ENCODE measurements at regions not wholly inside any gene's neighbourhood (a gene's known extent, or its start where the extent isn't known, plus 50 kb on each side); places are given as distances from the start of the nearest gene placed in this dataset.

- no peak for DNase-seq (ENCODE audit: low spot score)
Observed at GRCh38 chr2:12795851-12796250, 79.1 kb downstream of the TRIB2 start.

DNA sequence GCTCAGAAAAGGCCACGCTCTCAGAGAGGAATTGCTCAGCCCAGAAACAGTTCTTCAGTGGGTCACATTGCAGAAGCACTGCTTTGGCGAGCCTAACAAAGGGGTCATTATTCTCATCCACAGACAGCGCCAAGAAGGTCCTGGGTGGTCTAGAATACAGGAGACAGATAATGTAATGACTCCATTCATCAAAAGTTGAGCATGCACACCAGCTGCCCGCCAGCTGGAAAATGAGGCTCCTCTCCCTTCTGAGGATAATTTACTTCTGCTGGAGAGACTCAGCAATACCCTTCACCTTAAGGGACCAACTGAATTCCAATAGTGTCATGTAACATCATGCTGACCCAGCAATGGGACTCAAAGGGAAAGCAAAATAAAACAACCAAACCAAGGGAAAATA, 79.9 kb downstream of the TRIB2 start:
- DNase-seq (ENCODE audit: low spot score): peak; percentile 68

- DNase-seq (ENCODE audit: low spot score): no peak
Observed at GRCh38 chr2:12797815-12798214, 81.1 kb downstream of the TRIB2 start.

DNA sequence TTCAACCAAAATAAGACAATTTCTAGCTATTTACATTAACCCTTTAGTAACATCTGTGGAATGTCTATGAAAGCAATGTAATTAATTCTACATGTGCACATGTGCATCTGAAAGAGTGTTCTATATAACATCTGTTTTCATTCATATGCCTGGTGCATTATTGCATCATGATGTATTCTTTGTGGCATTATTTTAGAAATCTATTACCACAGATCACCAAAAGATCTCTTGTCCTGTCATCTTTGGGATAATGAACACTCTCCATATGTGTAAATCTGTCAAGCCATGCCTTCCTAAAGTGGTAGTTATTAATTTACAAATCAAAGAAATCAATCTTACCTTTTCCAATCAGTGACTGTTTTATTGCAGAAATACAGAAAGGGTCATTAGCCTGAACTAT, 86.9 kb downstream of the TRIB2 start:
- DNase-seq (ENCODE audit: low spot score): no peak

DNA sequence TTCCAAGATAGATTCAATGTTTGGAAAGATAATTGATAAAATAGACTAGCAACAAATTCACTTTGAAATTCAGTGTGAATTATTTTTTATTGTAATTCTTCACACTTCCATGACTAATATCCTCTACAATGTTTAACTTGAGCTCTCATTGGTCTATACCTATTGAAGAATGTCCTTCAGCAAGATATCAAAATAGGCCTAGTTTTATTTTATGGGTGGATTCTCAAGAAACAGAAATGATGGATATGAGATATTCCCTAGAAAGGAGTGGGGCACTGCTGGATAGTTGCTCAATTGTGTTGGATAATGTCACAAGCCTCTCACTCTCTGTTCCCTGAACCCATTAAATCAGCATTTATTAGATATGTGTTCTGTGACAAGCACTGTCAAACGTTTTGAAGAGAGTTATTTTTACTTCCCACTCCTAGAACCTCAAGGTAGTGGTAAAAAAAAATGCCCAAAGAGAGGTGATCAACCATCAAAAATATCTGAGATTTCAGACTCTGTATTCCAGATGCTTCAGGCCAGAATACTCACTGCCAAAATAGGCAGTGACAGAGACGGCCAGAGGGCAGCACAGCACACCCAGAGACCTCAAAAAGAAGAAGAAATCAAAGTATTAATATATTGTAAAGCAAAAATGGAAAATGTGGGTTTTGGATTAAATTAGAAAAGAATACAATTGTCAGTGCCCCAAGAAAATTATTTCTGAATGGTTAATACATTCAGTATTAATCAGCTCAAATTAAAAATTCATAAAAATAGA, 87.5 kb downstream of the TRIB2 start:
- no peak for DNase-seq (ENCODE audit: low spot score)

DNA sequence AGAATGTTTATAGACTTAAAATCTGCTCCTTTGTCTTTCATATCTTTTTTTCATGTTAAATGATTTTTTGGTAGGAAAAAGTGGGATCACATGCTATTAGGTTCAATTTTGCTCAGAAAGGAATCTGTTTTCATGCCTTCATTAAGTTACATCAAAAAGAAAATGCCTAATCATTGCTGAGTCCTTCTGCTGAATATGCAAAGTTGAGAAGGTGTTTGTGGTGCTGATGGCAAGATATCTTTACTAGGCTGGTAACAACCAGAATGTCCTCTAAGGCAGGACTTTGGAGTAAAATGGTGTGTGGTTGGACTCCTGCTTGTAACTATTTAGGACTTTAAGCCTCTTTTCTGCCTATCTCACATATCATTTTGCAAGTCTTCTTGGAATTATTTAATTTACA, 88.3 kb downstream of the TRIB2 start:
- DNase-seq (ENCODE audit: low spot score): no peak

GRCh38 chr2:12806549-12807242, 90.0 kb downstream of the TRIB2 start:
- DNase-seq (ENCODE audit: low spot score): no peak

- peak; percentile 4 for DNase-seq (ENCODE audit: low spot score)
Observed at GRCh38 chr2:12807907-12808810, 91.4 kb downstream of the TRIB2 start.

GRCh38 chr2:12809526-12809925, 92.8 kb downstream of the TRIB2 start:
- no peak for DNase-seq (ENCODE audit: low spot score)

DNA sequence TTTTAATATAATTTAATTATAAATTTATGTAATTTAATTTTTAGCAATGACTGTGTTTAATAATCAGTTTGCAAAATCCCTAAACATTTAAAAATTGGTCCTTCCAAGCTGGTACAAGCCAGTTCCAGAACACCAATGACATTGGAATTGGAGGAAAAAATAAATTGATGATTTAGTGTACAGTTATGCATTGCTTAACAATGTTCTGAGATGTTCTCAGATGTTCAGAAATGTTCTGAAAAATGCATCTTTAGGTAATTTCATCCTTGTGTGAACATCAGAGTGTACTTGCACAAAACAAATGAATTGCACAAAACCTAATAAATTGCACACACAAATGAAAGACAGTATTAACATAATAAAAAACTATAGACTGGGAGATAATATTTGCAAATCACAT, 95.2 kb downstream of the TRIB2 start:
- no peak for DNase-seq (ENCODE audit: low spot score)

DNA sequence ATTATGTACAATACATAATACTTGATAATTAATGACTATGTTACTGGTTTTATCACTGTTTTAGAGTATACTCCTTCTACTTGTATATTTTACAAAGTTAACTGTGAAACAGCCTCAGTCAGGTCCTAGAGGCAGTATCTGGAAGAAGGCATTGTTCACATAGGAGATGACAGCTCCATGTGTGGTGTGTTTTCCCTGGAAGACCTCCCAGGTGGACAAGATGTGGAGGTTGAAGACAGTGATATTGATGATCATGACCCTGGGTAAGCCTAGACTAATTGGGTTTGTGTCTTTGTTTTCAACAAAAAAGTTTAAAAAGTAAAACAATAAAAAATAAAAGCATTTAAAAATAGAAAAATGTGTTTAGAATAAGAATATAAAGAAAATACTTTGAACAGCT, 96.4 kb downstream of the TRIB2 start:
- DNase-seq (ENCODE audit: low spot score): no peak

DNA sequence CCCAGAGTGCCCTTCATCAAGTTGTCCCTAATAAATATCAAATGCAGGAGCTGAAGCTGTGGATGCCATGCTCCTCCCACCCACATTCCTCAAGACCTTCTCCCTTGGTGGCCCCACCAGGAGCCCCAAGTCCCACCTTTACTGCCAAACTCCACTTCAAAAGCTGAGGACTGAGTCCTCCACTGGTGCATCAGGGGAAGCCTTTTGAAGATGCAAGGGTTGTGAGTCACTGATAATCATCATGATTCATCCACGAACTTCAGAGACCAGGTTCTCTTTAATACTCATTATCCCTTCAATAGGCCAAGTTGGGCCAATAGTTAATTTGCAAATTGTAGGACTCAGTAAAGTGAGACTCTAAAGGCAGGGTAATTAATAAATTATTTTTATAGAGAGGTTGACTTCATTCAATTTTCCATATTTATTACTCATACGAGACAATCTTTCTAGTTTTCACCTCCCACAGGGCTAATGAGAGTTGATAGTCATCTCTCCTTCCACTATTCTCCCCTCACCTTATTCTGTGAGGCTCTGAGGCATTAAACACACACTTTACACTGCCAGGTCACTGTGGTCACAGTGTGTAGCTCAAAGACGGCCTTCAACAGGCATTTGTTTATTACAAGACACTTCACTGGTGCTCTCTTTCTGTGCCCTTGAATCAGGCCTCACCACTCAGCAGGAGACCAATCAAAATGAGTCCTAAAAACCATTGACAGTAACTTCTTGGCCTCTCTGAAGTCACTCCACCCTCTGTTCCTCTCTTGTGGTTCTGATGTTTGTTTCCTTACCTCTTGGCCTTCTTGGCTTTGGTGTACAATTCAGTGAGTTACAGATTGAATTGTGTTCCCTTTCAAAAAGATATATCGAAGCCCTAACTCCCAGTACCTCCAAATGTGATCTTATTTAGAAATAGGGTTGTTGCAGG, 99.9 kb downstream of the TRIB2 start:
- DNase-seq (ENCODE audit: low spot score): no peak

DNA sequence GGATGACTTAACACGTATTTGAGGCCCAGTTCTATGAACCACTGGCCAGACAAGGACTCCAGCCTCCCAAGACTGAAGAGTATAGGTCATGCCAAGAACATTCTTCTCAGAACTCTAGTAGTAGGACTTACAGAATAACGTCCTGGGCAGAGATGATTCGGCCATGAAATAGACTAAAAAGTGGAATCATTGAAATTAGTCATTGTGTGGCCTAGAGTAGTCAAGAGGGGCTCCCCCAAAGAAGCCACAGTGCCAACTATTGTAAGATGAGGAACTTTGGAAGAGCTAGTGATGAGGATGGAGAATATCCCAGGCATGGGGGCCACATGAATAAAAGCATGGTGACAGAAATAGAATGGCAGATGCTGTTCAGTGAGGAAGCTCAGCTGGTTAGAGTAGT, 101.1 kb downstream of the TRIB2 start:
- no peak for DNase-seq (ENCODE audit: low spot score)

DNA sequence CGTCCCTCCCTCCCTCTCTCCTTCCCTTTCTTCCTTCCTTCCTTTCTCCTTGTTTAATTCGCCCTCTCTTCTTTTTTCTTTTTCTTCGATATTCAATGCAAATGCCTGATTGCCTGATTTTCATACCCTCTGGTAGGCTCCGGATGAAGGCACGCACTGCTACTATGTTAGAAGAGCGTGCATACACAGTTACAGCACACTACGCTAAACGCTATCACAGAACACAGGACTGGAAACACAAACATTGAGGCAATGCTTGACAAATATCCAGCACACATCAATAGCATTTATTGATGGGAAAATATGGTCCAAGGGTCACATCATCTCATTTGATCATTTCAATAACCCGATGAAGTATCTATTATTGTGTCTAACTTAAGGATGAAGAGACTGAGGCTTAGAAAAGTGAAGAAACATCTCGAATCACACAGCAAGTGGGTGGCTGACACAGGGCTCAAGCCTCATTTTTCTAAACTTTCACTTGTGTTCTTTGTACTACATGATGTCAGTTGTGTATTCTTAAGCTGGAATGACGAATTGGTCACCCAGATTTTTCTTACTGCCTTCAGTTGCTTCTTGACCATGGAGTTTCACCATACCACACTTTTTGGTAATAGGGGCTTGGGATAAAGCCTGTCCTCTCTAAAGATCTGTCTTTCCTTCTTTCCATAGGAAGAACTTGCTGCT, 101.8 kb downstream of the TRIB2 start:
- DNase-seq (ENCODE audit: low spot score): no peak

DNA sequence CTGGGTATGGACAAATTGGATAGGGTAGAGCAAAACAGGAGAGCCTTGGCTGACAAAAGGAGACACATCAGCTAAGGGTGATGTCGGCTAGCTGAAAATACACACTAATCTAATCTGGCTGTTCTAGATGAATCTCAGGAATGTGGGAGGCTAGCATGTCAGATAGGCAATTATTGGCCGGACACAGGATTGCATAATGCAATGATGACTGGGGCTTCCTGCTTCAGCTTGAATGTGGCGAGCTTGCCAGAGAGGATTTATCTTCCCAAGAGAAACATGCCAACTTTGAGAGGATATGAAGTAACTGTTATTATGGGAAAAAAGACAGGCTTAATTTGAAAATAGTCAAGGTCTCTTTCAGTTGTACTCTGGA, 102.4 kb downstream of the TRIB2 start:
- no peak for DNase-seq (ENCODE audit: low spot score)

- DNase-seq (ENCODE audit: low spot score): no peak
Observed at GRCh38 chr2:12819721-12820120, 103.0 kb downstream of the TRIB2 start.

- DNase-seq (ENCODE audit: low spot score): no peak
Observed at GRCh38 chr2:12821656-12822055, 104.9 kb downstream of the TRIB2 start.

- no peak for DNase-seq (ENCODE audit: low spot score)
Observed at GRCh38 chr2:12824351-12824777, 107.6 kb downstream of the TRIB2 start.

- no peak for DNase-seq (ENCODE audit: low spot score)
Observed at GRCh38 chr2:12824778-12825379, 108.1 kb downstream of the TRIB2 start.

DNA sequence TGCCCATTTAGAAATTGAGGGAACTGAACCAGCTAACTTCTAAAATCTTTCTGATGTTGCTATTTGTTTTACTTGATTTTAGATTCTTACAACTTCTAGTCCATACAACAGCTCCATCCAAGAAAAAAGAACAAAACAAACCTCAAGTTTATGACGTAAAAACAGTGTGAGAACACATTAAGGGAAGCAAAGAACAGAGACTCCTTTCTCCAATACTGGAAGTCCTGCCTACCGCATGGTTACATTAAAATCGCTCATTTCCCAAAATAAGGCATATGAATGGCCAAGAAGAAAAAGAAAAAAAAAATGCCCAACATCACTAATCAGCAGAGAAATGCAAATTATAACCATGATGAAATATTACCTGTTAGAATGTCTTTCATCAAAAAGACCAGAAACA, 110.0 kb downstream of the TRIB2 start:
- no peak for DNase-seq (ENCODE audit: low spot score)

DNA sequence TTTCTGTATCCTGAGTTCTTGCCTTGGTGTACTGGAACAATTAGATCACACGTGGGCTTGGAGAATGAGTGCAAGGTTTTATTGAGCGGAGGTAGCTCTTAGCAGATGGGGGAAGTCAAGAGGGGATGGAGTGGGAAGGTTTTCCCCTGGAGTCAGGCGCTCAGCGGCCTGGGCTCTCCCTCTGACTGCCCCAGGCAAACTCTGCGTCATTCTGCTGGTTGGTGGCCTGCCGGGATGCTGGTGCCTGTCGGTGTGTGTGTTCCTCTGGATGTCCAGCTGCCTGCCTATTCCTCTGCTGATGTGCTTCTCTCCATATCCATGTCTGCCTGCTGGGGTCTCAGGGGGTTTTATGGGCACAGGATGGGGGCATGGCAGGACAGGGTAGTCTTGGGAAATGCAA, 111.0 kb downstream of the TRIB2 start:
- DNase-seq (ENCODE audit: low spot score): no peak
